Stimulated activated CD8-positive, alpha-beta memory T cell treated with anti-CD3 and anti-CD28 coated beads, Interleukin-15, amount 100 ng/mL, for 24 hours (primary cell): ENCODE measurements at regions not wholly inside any gene's neighbourhood (a gene's known extent, or its start where the extent isn't known, plus 50 kb on each side); places are given as distances from the start of the nearest gene placed in this dataset.

Experiments
- DNase-seq: peaks from one replicate; pipeline ENCODE4 v3.0.0-alpha.2; 2020; ENCODE audit warnings: low read depth

GRCh38 chr15:25959100-25959499 is 96.0 kb upstream of the ATP10A start:
- DNase-seq, result no peak

- DNase-seq, result no peak
Observed at GRCh38 chr15:25955628-25956027, 92.5 kb upstream of the ATP10A start.

DNA sequence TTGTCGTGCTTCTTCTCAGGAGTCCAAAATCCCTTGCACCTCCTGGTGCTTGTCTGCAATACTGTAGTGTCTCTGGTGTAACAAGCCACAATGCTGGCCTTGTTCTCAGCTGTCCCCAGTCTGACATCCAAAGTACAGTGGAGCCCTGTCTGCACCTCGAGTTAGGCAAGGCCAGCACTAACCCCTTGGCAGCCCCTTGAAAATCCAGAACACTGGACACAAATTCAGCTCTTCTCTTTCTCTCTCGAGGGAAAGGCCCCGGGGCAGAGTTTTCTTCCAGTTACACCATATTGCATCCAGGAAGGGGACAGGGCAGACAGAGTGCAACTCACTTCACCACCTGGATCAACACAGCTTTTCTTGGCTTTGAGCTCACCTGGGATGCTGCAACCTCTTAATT is 91.3 kb upstream of the ATP10A start:
- no peak for DNase-seq

GRCh38 chr15:25950014-25950413 is 86.9 kb upstream of the ATP10A start:
- DNase-seq, result no peak

DNA sequence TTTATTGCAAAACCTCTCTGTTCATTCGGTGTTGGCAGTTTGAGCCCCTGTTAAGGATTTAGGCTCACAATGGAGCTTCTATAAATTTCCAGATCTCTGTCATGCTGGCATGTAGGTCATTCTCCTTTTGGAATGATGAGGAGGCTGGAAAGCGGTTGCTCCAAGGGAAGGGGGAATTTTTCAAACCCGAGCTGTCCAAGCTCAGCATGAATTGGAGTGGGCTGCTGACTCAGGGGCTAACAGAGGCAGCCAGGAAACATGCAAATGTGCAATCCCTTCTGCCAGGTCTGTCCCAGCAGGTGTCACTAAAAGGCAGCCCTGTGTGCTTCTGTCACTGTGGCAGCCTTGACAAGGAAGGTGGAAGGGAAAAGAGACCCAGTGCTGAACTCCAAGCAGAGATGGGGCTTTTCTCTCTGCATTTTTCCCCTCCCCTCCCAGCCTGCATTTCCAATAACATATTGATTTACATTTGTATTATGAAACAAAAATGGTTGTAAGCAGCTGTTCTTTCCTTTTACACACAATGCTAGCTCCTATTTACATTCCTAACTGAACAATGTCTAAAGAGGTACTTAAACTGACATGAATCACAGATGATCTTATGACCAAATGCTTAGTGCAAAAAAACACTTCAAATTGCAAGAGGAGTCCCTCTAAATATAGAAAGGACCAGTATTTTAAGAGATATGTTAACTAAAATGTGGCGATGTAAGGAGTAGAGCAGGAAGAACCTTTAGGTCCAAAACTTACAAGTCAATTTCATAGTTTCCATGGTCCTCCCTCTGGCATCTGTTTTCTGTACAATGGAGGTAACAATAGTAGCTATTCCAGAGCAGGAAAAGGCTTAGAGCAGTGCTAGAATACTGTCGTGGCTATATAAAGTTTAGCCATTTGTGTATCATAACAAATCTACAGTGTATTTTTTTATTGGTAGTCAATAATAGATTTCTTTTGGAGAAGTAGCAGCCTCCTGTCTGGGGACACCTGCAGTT is 84.5 kb upstream of the ATP10A start:
- DNase-seq, result no peak

- no peak for DNase-seq
Observed at GRCh38 chr15:25946241-25946805, 83.2 kb upstream of the ATP10A start.

GRCh38 chr15:25944386-25944785 is 81.3 kb upstream of the ATP10A start:
- DNase-seq, result no peak

DNA sequence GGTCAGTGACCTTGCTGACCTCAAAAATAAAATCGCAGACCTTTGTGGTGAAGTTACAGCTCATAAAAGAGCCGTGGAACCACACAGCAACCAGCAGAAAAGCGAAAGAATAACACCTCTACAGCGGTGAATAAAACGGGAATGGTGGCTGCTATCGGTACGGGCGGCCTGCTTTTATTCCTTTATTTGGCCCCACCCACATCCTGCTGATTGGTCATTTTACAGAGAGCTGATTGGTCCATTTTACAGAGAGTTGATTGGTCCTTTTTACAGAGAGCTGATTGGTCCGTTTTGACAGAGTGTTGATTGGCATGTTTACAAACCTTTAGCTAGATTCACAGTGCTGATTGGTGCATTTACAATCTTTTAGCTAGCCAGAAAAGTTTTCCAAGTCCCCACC is 80.7 kb upstream of the ATP10A start:
- DNase-seq, result no peak

DNA sequence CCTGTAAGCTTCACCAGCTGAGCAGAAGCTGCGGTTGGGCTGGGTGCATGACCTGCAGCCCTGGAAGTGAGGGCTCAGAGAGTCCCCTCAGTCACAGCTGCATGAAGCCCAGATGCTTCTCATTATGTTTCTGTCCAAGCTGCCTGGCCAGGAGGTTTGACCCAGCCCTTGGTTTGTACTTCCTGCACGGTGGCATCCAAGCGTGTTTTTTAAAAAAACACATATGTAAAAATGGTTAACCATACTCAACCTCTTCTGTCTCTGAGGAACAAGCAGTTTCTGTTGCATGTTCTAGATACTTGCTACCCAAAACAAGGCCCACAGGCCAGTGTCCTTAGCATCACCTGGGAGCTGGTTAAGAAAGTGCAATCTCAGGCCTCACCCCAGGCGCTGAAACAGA is 76.0 kb upstream of the ATP10A start:
- no peak for DNase-seq

DNA sequence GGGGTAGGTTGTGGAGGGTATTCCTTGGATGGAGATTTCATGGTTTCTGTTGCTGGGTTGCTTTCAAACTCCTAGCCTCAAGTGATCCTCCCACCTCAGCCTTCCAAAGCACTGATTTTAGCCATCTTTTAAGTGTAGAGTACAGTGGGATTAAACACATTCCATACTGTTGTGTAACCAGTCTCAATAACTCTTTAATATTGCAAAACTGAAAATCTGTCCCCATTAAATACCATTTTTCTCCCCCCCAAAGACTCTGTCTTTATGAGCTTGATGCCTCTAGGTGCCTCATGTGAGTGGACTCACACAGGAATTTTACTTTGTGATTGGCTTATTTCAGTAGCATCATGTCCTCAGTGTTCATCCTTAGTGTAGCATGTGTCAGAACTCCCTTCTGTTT is 74.7 kb upstream of the ATP10A start:
- no peak for DNase-seq

GRCh38 chr15:25936004-25936403 is 72.9 kb upstream of the ATP10A start:
- DNase-seq, result no peak

DNA sequence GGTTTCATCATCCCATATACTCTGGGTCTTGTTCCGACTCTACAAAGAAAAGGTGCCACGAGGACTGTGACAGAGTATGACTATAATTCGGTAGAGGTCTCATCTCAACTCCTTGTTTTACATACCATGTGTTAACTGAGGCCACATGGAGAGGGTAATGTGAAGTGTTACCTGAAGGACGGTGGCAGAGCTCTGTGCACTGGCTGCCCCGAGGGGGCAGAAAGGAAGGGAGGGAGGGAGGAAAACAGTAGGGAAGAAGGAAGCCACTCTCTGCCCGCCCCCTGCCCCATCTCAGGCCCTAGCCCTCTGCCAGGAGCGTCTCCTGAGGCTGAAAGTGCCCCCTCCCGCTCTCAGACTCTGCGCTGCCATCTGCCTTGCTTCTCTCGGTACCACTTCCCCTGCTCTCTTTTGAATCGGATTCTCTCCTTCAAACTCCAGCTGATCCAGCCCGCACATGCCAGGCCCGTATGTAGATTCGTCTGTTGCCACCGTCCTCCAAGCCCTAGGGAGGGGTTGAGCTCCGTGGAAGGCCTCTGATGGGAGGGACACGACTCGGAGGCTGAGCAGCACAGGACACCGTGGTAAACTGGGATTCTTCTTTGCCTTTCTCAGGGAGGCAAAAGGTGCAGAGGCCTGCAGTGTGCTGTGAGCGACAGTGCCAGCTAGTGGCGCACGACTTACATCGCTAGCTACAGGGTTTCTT is 70.5 kb upstream of the ATP10A start:
- peak; percentile 17 for DNase-seq

GRCh38 chr15:25932696-25933095 is 69.6 kb upstream of the ATP10A start:
- DNase-seq, result no peak

DNA sequence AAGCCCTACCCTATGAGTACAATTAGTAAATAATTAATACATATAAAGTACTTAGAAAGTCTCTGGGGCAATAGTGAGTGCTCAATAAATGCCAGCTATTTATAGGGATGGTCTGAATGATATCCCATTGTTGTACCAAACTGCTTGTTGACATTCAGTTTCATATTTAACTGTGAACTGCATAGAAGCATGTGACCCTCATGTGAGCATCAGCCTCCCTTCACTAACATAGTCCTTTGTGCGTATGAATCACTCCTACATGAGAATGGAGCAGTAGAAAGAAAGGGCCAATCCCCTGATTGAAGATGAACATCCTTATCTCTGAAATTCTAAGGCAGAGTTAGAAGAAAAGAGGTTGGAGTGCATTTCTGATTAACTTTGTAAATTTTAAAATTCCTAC is 68.7 kb upstream of the ATP10A start:
- DNase-seq, result no peak

- no peak for DNase-seq
Observed at GRCh38 chr15:25930931-25931330, 67.8 kb upstream of the ATP10A start.
